ENCODE measurements at regions not wholly inside any gene's neighbourhood (a gene's known extent, or its start where the extent isn't known, plus 50 kb on each side); places are given as distances from the start of the nearest gene placed in this dataset.

DNA sequence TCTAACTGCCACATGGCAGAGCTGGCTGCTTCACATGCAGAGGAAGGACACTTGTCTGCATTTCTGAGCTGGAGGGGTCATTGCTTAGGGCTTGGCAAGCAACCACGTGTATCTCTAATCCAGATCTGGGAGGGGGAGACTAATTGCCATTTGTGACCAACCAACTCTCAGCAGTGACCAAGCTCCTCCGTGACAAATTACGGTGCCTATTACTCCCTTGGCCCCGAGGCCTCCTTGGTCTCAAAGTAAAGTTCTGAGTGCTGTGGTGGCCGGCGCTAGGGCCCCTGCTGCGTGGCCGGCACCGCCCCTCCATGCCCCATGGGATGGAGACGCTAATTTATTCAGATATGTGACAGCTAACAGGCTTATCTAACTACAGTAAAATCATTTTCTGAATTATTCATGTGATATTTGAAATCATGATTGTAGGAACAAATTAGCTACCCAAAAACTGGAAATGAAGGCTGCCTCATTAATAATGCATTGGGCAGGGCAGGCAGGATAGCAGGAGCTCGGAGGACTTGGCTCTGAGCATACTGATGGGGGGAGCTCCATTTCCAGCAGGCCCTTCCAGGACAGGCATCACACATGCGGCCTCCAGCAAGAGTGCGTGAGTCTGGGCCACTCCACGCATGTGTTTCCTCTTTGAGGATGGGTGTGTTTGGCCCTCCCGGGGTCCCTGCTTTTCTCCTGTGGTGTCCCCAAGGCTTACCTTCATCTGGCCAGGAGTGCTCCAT is 67.7 kb downstream of the C5orf15 start:
- no peaks in the 10 kb centered on the region for H3K36me3 ChIP-seq (ENCODE audit: insufficient read depth, low read length)
- H3K4me3 ChIP-seq (ENCODE audit: low read length), result no peak overlapping the region
- H3K4me1 ChIP-seq (ENCODE audit: insufficient read depth, low read length), result no peaks in the 10 kb centered on the region
- ATAC-seq (ENCODE audit: poor library complexity), result no peak
- H3K27ac ChIP-seq (ENCODE audit: low read depth in 1 of 2, low read length in 2 of 2), result no peak overlapping the region
- CTCF ChIA-PET, result no interaction called here
- POLR2A ChIA-PET, result no interaction called here
- Mint-ChIP-seq H3K27ac (no peak overlapping the region), H3K9me3 (no peaks in the 10 kb centered on the region), H3K36me3 (ENCODE audit: low read depth) (no peaks in the 10 kb centered on the region), H3K4me3 (no peak overlapping the region), H3K4me1 (ENCODE audit: low read depth) (no peaks in the 10 kb centered on the region), H3K27me3 (no peaks in the 10 kb centered on the region)
- H3K27me3 ChIP-seq (ENCODE audit: control insufficient read depth in 1 of 2, insufficient read depth in 2 of 2, low read length in 2 of 2), result no peaks in the 10 kb centered on the region
- intact Hi-C loops (cut with DNase I, micrococcal nuclease), result no loop called here
- no peak for DNase-seq
- TF ChIP-seq CTCF (IDR thresholded peaks at IDR 0.05), result no peak
- no peaks in the 10 kb centered on the region for H3K9me3 ChIP-seq (ENCODE audit: control insufficient read depth in 1 of 2, insufficient read depth in 1 of 2, low read length in 2 of 2)

DNA sequence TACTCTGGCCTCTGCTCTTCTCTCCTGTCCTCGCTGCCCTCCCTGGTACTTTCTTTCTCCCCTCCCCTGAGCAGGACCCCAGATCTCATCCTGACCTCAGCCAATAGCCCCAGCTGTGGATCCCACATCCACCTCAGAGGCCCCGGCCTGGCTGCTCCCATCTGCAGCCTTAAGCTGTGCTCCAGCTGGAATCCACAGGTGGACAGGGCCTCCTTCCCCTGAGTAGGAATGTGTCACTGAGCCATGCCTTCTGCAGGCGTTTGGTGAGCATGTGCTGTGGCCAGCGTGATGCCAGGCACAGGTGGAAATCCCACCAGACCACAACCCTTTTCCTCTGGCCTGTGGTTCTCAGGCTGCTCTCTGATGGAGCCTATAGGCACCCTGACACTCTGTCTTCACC is 68.9 kb downstream of the C5orf15 start:
- no peak for ATAC-seq (ENCODE audit: poor library complexity)
- H3K27me3 ChIP-seq (ENCODE audit: control insufficient read depth in 1 of 2, insufficient read depth in 2 of 2, low read length in 2 of 2), result no peaks in the 10 kb centered on the region

DNA sequence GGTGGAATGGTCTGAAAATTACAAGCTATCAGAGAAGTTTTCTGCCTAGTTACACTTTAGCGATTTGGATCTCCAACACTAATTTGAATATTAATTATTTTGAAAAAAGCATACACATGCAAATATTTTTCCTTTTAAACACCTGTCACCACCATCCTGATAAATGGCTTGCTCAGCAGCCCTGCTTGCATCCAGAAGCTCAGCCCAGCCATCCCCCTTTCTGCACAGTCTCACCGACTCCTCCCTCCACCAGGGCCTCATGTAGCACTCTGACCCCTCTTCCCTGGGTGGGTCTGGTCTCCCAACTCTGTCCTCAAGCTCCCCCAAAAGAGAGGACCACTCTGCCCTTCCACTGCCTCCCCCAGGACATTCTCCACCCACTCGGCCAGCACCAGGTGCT is 70.0 kb downstream of the C5orf15 start:
- H3K4me1 ChIP-seq (ENCODE audit: insufficient read depth, low read length), result no peaks in the 10 kb centered on the region
- H3K36me3 Mint-ChIP-seq (ENCODE audit: low read depth), result no peaks in the 10 kb centered on the region
- no peaks in the 10 kb centered on the region for H3K27me3 Mint-ChIP-seq
- H3K27ac Mint-ChIP-seq, result no peak overlapping the region
- ChIA-PET POLR2A (no interaction called here), CTCF (no interaction called here)
- no peak overlapping the region for H3K27ac ChIP-seq (ENCODE audit: low read depth in 1 of 2, low read length in 2 of 2)
- ATAC-seq (ENCODE audit: poor library complexity) (no peak), DNase-seq (no peak)
- H3K4me3 Mint-ChIP-seq, result no peak overlapping the region
- no peaks in the 10 kb centered on the region for H3K9me3 Mint-ChIP-seq
- no peaks in the 10 kb centered on the region for H3K9me3 ChIP-seq (ENCODE audit: control insufficient read depth in 1 of 2, insufficient read depth in 1 of 2, low read length in 2 of 2)
- TF ChIP-seq CTCF (IDR thresholded peaks at IDR 0.05), result no peak
- no peaks in the 10 kb centered on the region for H3K27me3 ChIP-seq (ENCODE audit: control insufficient read depth in 1 of 2, insufficient read depth in 2 of 2, low read length in 2 of 2)
- H3K4me1 Mint-ChIP-seq (ENCODE audit: low read depth), result no peaks in the 10 kb centered on the region
- no peaks in the 10 kb centered on the region for H3K36me3 ChIP-seq (ENCODE audit: insufficient read depth, low read length)
- intact Hi-C loops (cut with DNase I, micrococcal nuclease), result no loop called here
- H3K4me3 ChIP-seq (ENCODE audit: low read length), result no peak overlapping the region

More for the DNA sequence above, 68.9 kb downstream of the C5orf15 start:
- H3K4me3 ChIP-seq (ENCODE audit: low read length), result no peak overlapping the region
- no peak overlapping the region for H3K4me3 Mint-ChIP-seq
- no peaks in the 10 kb centered on the region for H3K9me3 ChIP-seq (ENCODE audit: control insufficient read depth in 1 of 2, insufficient read depth in 1 of 2, low read length in 2 of 2)
- CTCF ChIA-PET, result no interaction called here
- no peak for TF ChIP-seq CTCF (IDR thresholded peaks at IDR 0.05)
- no peak overlapping the region for H3K27ac ChIP-seq (ENCODE audit: low read depth in 1 of 2, low read length in 2 of 2)
- no peaks in the 10 kb centered on the region for H3K9me3 Mint-ChIP-seq
- no peaks in the 10 kb centered on the region for H3K4me1 Mint-ChIP-seq (ENCODE audit: low read depth)
- no peak for DNase-seq
- no peaks in the 10 kb centered on the region for H3K36me3 Mint-ChIP-seq (ENCODE audit: low read depth)
- H3K27ac Mint-ChIP-seq, result no peak overlapping the region
- H3K36me3 ChIP-seq (ENCODE audit: insufficient read depth, low read length), result no peaks in the 10 kb centered on the region
- POLR2A ChIA-PET, result no interaction called here
- no peaks in the 10 kb centered on the region for H3K27me3 Mint-ChIP-seq
- intact Hi-C loops (cut with DNase I, micrococcal nuclease), result no loop called here
- H3K4me1 ChIP-seq (ENCODE audit: insufficient read depth, low read length), result no peaks in the 10 kb centered on the region
